H9 (cell line): ENCODE measurements at regions not wholly inside any gene's neighbourhood (a gene's known extent, or its start where the extent isn't known, plus 50 kb on each side); places are given as distances from the start of the nearest gene placed in this dataset.

Source experiments
- DNase-seq: peaks from one replicate; pipeline ENCODE4 v3.0.0-alpha.2; 2017
- H2AFZ ChIP-seq: one replicate; pipeline ENCODE4 v1.6.1; 2013; ENCODE audit warnings: mild to moderate bottlenecking, low read length, control low read depth, moderate library complexity
- H2AK5ac ChIP-seq: 2 replicates; pipeline ENCODE4 v1.6.1; 2013; ENCODE audit warnings: low read length, control low read depth, mixed read lengths; ENCODE audit not compliant: insufficient read length
- H2BK120ac ChIP-seq: one replicate; pipeline ENCODE4 v1.6.1; 2013; ENCODE audit warnings: low read depth, mild to moderate bottlenecking, low read length, control low read depth, inconsistent platforms; ENCODE audit not compliant: poor library complexity, severe bottlenecking
- H2BK12ac ChIP-seq: 2 replicates; pipeline ENCODE4 v1.6.1; 2013; ENCODE audit warnings: low read length, control low read depth, mixed read lengths, low read depth; ENCODE audit not compliant: insufficient read length
- H2BK15ac ChIP-seq: 2 replicates; pipeline ENCODE4 v1.6.1; 2013; ENCODE audit warnings: low read depth, low read length, control low read depth
- H2BK20ac ChIP-seq: one replicate; pipeline ENCODE4 v1.6.1; 2013; ENCODE audit warnings: low read depth, mild to moderate bottlenecking, low read length, control low read depth, inconsistent platforms; ENCODE audit not compliant: poor library complexity, severe bottlenecking
- H2BK5ac ChIP-seq: 2 replicates; pipeline ENCODE4 v1.6.1; 2013; ENCODE audit warnings: low read length, control low read depth, mixed read lengths; ENCODE audit not compliant: insufficient read length
- H3K14ac ChIP-seq: 2 replicates; pipeline ENCODE4 v1.6.1; 2013; ENCODE audit warnings: low read length, control low read depth; ENCODE audit not compliant: insufficient read depth
- H3K18ac ChIP-seq: 2 replicates; pipeline ENCODE4 v1.6.1; 2013; ENCODE audit warnings: low read depth, mild to moderate bottlenecking, mixed read lengths, low read length, control low read depth; ENCODE audit not compliant: insufficient read length
- H3K23ac ChIP-seq: 2 replicates; pipeline ENCODE4 v1.6.1; 2013; ENCODE audit warnings: low read length, control low read depth, mixed read lengths, low read depth; ENCODE audit not compliant: insufficient read length
- H3K23me2 ChIP-seq: 2 replicates; pipeline ENCODE4 v1.6.1; 2013; ENCODE audit warnings: low read depth, mild to moderate bottlenecking, mixed read lengths, low read length, control low read depth; ENCODE audit not compliant: insufficient read length, poor library complexity, severe bottlenecking
- H3K27ac ChIP-seq: 2 replicates; pipeline ENCODE4 v1.5.1; 2013; ENCODE audit warnings: low read length, control low read depth, mixed read lengths, low read depth; ENCODE audit not compliant: insufficient read length
- H3K27me3 ChIP-seq: 2 replicates; pipeline ENCODE4 v1.6.1; 2013; ENCODE audit warnings: low read length, control low read depth, inconsistent platforms; ENCODE audit not compliant: insufficient read depth
- H3K4ac ChIP-seq: 2 replicates; pipeline ENCODE4 v1.6.1; 2013; ENCODE audit warnings: low read depth, mild to moderate bottlenecking, control low read depth, inconsistent platforms, low read length, moderate library complexity
- H3K4me1 ChIP-seq: 2 replicates; pipeline ENCODE4 v1.6.1; 2013; ENCODE audit warnings: low read length, control low read depth, inconsistent platforms; ENCODE audit not compliant: insufficient read depth
- H3K4me2 ChIP-seq: 2 replicates; pipeline ENCODE4 v1.6.1; 2013; ENCODE audit warnings: low read length, control low read depth, mixed read lengths; ENCODE audit not compliant: insufficient read length, insufficient read depth
- H3K56ac ChIP-seq: 2 replicates; pipeline ENCODE4 v1.6.1; 2013; ENCODE audit warnings: low read depth, mild to moderate bottlenecking, mixed read lengths, low read length, control low read depth; ENCODE audit not compliant: insufficient read length
- H3K79me1 ChIP-seq: 2 replicates; pipeline ENCODE4 v1.6.1; 2013; ENCODE audit warnings: low read depth, mild to moderate bottlenecking, moderate library complexity, low read length, control low read depth, inconsistent platforms; ENCODE audit not compliant: insufficient read depth, poor library complexity, severe bottlenecking
- H3K79me2 ChIP-seq: 2 replicates; pipeline ENCODE4 v1.6.1; 2013; ENCODE audit warnings: low read length, control low read depth, inconsistent platforms; ENCODE audit not compliant: insufficient read depth
- H3K9ac ChIP-seq: 2 replicates; pipeline ENCODE4 v1.6.1; 2013; ENCODE audit warnings: low read length, control low read depth, mixed read lengths; ENCODE audit not compliant: insufficient read length; ENCODE audit errors: extremely low read depth
- H3K9me3 ChIP-seq: one replicate; pipeline ENCODE4 v1.6.1; 2013; ENCODE audit warnings: low read depth, low read length, inconsistent platforms; ENCODE audit not compliant: control insufficient read depth
- H3T11ph ChIP-seq: one replicate; pipeline ENCODE4 v1.6.1; 2013; ENCODE audit warnings: mild to moderate bottlenecking, low read length, control low read depth, inconsistent platforms
- H4K20me1 ChIP-seq: one replicate; pipeline ENCODE4 v1.6.1; 2013; ENCODE audit not compliant: control insufficient read depth, insufficient read length, insufficient read depth
- H4K5ac ChIP-seq: 2 replicates; pipeline ENCODE4 v1.6.1; 2013; ENCODE audit warnings: low read depth, mild to moderate bottlenecking, mixed read lengths, low read length, control low read depth; ENCODE audit not compliant: insufficient read length
- H4K8ac ChIP-seq: replicated peaks from 2 replicates; pipeline ENCODE4 v1.6.1; 2013; ENCODE audit warnings: low read length, control low read depth, mixed read lengths, low read depth; ENCODE audit not compliant: insufficient read length
- H4K91ac ChIP-seq: 2 replicates; pipeline ENCODE4 v1.6.1; 2013; ENCODE audit warnings: low read depth, mild to moderate bottlenecking, moderate library complexity, mixed read lengths, low read length, control low read depth; ENCODE audit not compliant: insufficient read length
- H3K27ac Mint-ChIP-seq, 3 experiments: 2 replicates in 2 of 3; 3 replicates in 1 of 3; pipeline ENCODE4 v1.8.0; 2020 to 2021; ENCODE audit warnings: mixed read lengths in 3 of 3, mild to moderate bottlenecking in 1 of 3, moderate library complexity in 1 of 3
- H3K27me3 Mint-ChIP-seq: 2 replicates; pipeline ENCODE4 v1.8.0; 2021; ENCODE audit warnings: low read depth, mild to moderate bottlenecking, moderate library complexity, mixed read lengths
- H3K36me3 Mint-ChIP-seq, 3 experiments: 2 replicates in 2 of 3; 3 replicates in 1 of 3; pipeline ENCODE4 v1.8.0; 2020 to 2021; ENCODE audit warnings: low read depth in 3 of 3, mixed read lengths in 3 of 3; ENCODE audit not compliant: insufficient read depth in 1 of 3
- H3K4me1 Mint-ChIP-seq, 2 experiments: 2 replicates each; pipeline ENCODE4 v1.8.0; 2020; ENCODE audit warnings: mixed read lengths in 2 of 2
- H3K4me3 Mint-ChIP-seq, 2 experiments: 2 replicates in 1 of 2; 3 replicates in 1 of 2; pipeline ENCODE4 v1.8.0; 2020 to 2021; ENCODE audit warnings: mild to moderate bottlenecking in 2 of 2, mixed read lengths in 2 of 2, moderate library complexity in 1 of 2
- H3K9me3 Mint-ChIP-seq, 2 experiments: 2 replicates in 1 of 2; 3 replicates in 1 of 2; pipeline ENCODE4 v1.8.0; 2020; ENCODE audit warnings: mild to moderate bottlenecking in 2 of 2, mixed read lengths in 2 of 2, moderate library complexity in 1 of 2
- CTCF ChIP-seq: fragments of 200-600 bp; sonication (generic); conservative IDR thresholded peaks from 3 replicates; pipeline ENCODE4 v1.8.0; 2021; ENCODE audit warnings: antibody characterized with exemption, mild to moderate bottlenecking

- no peak overlapping the region for H4K91ac ChIP-seq
- no peaks in the 10 kb centered on the region for H3K23me2 ChIP-seq
- H2AFZ ChIP-seq: no peak overlapping the region
- no peak overlapping the region for H2BK20ac ChIP-seq
- no peaks in the 10 kb centered on the region for H3K9me3 ChIP-seq
- no peak overlapping the region for H3K4ac ChIP-seq
- H3K4me1 ChIP-seq: no peaks in the 10 kb centered on the region
- no peak overlapping the region for H3K23ac ChIP-seq
- no peaks in the 10 kb centered on the region for H3K79me1 ChIP-seq
- H3K9ac ChIP-seq: no peak overlapping the region
- H3T11ph ChIP-seq: no peak overlapping the region
- Mint-ChIP-seq H3K9me3 (peaks cover 4 to 15% of the 10 kb centered on the region in 2 experiments; a peak in 3 of 5 replicates), H3K27me3 (peaks cover 9% of the 10 kb centered on the region), H3K36me3 (peaks cover 0 to 4% (median 0%) of the 10 kb centered on the region in 3 experiments; a peak in 1 of 7 replicates), H3K4me1 (no peaks in the 10 kb centered on the region; a peak in 1 of 4 replicates), H3K4me3 (no peak overlapping the region), H3K27ac (no peak overlapping the region)
- no peak overlapping the region for H3K4me2 ChIP-seq
- no peaks in the 10 kb centered on the region for H4K20me1 ChIP-seq
- H2BK12ac ChIP-seq: no peak overlapping the region
- H3K56ac ChIP-seq: no peak overlapping the region
- H3K27me3 ChIP-seq: no peaks in the 10 kb centered on the region
- TF ChIP-seq CTCF: no peak
- no peak overlapping the region for H2AK5ac ChIP-seq
- no peak overlapping the region for H3K27ac ChIP-seq
- no peak overlapping the region for H2BK5ac ChIP-seq
- H3K18ac ChIP-seq: no peak overlapping the region
- H3K14ac ChIP-seq: no peak overlapping the region
- H4K5ac ChIP-seq: no peak overlapping the region
- H2BK120ac ChIP-seq: no peak overlapping the region
- H4K8ac ChIP-seq: no peak overlapping the region
- DNase-seq: no peak
- no peak overlapping the region for H2BK15ac ChIP-seq
- H3K79me2 ChIP-seq: no peaks in the 10 kb centered on the region
Observed at GRCh38 chrX:130531066-130531465, 129.3 kb downstream of the RBMX2 start.
